H1 (cell line): ENCODE measurements at regions not wholly inside any gene's neighbourhood (a gene's known extent, or its start where the extent isn't known, plus 50 kb on each side); places are given as distances from the start of the nearest gene placed in this dataset.

Experiments
- CHD1 ChIP-seq: IDR thresholded peaks from 2 replicates; pipeline ENCODE4 v1.6.1; 2012; ENCODE audit warnings: low read depth, low read length, improper control_type of control experiment
- TF ChIP-seq, protein P1 (sequence below): fragments of 300-600 bp; sonication (generic); IDR thresholded peaks from 2 replicates; pipeline ENCODE4 v1.7.1; 2012; ENCODE audit warnings: low read length, moderate library complexity, mild to moderate bottlenecking, inconsistent platforms; ENCODE audit not compliant: insufficient replicate concordance

DNA sequence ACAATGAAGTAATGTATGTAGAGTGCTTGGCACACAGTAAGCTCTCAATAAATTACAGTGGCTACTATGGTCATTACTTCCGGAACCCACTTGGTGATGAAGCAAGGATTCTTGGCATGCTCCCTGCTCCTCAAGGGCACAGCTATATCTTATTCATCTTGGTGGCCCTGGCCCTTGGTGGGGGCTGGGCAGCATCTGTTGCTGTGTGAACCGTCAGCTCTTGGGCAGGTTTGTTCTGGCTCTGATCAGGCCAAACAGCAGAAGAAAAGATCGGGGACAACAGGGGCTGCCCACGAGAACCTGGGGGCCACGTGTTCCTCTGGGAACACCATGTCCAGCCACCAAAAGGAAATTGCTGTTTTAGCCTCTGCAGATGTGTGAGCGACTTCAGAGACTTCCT, 136.9 kb upstream of the SYT13 start (continued):
- TF ChIP-seq, protein P1, sequence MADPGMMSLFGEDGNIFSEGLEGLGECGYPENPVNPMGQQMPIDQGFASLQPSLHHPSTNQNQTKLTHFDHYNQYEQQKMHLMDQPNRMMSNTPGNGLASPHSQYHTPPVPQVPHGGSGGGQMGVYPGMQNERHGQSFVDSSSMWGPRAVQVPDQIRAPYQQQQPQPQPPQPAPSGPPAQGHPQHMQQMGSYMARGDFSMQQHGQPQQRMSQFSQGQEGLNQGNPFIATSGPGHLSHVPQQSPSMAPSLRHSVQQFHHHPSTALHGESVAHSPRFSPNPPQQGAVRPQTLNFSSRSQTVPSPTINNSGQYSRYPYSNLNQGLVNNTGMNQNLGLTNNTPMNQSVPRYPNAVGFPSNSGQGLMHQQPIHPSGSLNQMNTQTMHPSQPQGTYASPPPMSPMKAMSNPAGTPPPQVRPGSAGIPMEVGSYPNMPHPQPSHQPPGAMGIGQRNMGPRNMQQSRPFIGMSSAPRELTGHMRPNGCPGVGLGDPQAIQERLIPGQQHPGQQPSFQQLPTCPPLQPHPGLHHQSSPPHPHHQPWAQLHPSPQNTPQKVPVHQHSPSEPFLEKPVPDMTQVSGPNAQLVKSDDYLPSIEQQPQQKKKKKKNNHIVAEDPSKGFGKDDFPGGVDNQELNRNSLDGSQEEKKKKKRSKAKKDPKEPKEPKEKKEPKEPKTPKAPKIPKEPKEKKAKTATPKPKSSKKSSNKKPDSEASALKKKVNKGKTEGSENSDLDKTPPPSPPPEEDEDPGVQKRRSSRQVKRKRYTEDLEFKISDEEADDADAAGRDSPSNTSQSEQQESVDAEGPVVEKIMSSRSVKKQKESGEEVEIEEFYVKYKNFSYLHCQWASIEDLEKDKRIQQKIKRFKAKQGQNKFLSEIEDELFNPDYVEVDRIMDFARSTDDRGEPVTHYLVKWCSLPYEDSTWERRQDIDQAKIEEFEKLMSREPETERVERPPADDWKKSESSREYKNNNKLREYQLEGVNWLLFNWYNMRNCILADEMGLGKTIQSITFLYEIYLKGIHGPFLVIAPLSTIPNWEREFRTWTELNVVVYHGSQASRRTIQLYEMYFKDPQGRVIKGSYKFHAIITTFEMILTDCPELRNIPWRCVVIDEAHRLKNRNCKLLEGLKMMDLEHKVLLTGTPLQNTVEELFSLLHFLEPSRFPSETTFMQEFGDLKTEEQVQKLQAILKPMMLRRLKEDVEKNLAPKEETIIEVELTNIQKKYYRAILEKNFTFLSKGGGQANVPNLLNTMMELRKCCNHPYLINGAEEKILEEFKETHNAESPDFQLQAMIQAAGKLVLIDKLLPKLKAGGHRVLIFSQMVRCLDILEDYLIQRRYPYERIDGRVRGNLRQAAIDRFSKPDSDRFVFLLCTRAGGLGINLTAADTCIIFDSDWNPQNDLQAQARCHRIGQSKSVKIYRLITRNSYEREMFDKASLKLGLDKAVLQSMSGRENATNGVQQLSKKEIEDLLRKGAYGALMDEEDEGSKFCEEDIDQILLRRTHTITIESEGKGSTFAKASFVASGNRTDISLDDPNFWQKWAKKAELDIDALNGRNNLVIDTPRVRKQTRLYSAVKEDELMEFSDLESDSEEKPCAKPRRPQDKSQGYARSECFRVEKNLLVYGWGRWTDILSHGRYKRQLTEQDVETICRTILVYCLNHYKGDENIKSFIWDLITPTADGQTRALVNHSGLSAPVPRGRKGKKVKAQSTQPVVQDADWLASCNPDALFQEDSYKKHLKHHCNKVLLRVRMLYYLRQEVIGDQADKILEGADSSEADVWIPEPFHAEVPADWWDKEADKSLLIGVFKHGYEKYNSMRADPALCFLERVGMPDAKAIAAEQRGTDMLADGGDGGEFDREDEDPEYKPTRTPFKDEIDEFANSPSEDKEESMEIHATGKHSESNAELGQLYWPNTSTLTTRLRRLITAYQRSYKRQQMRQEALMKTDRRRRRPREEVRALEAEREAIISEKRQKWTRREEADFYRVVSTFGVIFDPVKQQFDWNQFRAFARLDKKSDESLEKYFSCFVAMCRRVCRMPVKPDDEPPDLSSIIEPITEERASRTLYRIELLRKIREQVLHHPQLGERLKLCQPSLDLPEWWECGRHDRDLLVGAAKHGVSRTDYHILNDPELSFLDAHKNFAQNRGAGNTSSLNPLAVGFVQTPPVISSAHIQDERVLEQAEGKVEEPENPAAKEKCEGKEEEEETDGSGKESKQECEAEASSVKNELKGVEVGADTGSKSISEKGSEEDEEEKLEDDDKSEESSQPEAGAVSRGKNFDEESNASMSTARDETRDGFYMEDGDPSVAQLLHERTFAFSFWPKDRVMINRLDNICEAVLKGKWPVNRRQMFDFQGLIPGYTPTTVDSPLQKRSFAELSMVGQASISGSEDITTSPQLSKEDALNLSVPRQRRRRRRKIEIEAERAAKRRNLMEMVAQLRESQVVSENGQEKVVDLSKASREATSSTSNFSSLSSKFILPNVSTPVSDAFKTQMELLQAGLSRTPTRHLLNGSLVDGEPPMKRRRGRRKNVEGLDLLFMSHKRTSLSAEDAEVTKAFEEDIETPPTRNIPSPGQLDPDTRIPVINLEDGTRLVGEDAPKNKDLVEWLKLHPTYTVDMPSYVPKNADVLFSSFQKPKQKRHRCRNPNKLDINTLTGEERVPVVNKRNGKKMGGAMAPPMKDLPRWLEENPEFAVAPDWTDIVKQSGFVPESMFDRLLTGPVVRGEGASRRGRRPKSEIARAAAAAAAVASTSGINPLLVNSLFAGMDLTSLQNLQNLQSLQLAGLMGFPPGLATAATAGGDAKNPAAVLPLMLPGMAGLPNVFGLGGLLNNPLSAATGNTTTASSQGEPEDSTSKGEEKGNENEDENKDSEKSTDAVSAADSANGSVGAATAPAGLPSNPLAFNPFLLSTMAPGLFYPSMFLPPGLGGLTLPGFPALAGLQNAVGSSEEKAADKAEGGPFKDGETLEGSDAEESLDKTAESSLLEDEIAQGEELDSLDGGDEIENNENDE, result no peak
- TF ChIP-seq CHD1, result no peak
- TF ChIP-seq, all 59 proteins: peak for 0
